H9 (cell line): ENCODE measurements at regions not wholly inside any gene's neighbourhood (a gene's known extent, or its start where the extent isn't known, plus 50 kb on each side); places are given as distances from the start of the nearest gene placed in this dataset.

ENCODE experiments used
- DNase-seq: peaks from one replicate; pipeline ENCODE4 v3.0.0-alpha.2; 2017
- H2AFZ ChIP-seq: one replicate; pipeline ENCODE4 v1.6.1; 2013; ENCODE audit warnings: mild to moderate bottlenecking, low read length, control low read depth, moderate library complexity
- H2AK5ac ChIP-seq: 2 replicates; pipeline ENCODE4 v1.6.1; 2013; ENCODE audit warnings: low read length, control low read depth, mixed read lengths; ENCODE audit not compliant: insufficient read length
- H2BK120ac ChIP-seq: one replicate; pipeline ENCODE4 v1.6.1; 2013; ENCODE audit warnings: low read depth, mild to moderate bottlenecking, low read length, control low read depth, inconsistent platforms; ENCODE audit not compliant: poor library complexity, severe bottlenecking
- H2BK12ac ChIP-seq: 2 replicates; pipeline ENCODE4 v1.6.1; 2013; ENCODE audit warnings: low read length, control low read depth, mixed read lengths, low read depth; ENCODE audit not compliant: insufficient read length
- H2BK15ac ChIP-seq: 2 replicates; pipeline ENCODE4 v1.6.1; 2013; ENCODE audit warnings: low read depth, low read length, control low read depth
- H2BK20ac ChIP-seq: one replicate; pipeline ENCODE4 v1.6.1; 2013; ENCODE audit warnings: low read depth, mild to moderate bottlenecking, low read length, control low read depth, inconsistent platforms; ENCODE audit not compliant: poor library complexity, severe bottlenecking
- H2BK5ac ChIP-seq: 2 replicates; pipeline ENCODE4 v1.6.1; 2013; ENCODE audit warnings: low read length, control low read depth, mixed read lengths; ENCODE audit not compliant: insufficient read length
- H3K14ac ChIP-seq: 2 replicates; pipeline ENCODE4 v1.6.1; 2013; ENCODE audit warnings: low read length, control low read depth; ENCODE audit not compliant: insufficient read depth
- H3K18ac ChIP-seq: 2 replicates; pipeline ENCODE4 v1.6.1; 2013; ENCODE audit warnings: low read depth, mild to moderate bottlenecking, mixed read lengths, low read length, control low read depth; ENCODE audit not compliant: insufficient read length
- H3K23ac ChIP-seq: 2 replicates; pipeline ENCODE4 v1.6.1; 2013; ENCODE audit warnings: low read length, control low read depth, mixed read lengths, low read depth; ENCODE audit not compliant: insufficient read length
- H3K23me2 ChIP-seq: 2 replicates; pipeline ENCODE4 v1.6.1; 2013; ENCODE audit warnings: low read depth, mild to moderate bottlenecking, mixed read lengths, low read length, control low read depth; ENCODE audit not compliant: insufficient read length, poor library complexity, severe bottlenecking
- H3K27ac ChIP-seq: 2 replicates; pipeline ENCODE4 v1.5.1; 2013; ENCODE audit warnings: low read length, control low read depth, mixed read lengths, low read depth; ENCODE audit not compliant: insufficient read length
- H3K27me3 ChIP-seq: 2 replicates; pipeline ENCODE4 v1.6.1; 2013; ENCODE audit warnings: low read length, control low read depth, inconsistent platforms; ENCODE audit not compliant: insufficient read depth
- H3K4ac ChIP-seq: 2 replicates; pipeline ENCODE4 v1.6.1; 2013; ENCODE audit warnings: low read depth, mild to moderate bottlenecking, control low read depth, inconsistent platforms, low read length, moderate library complexity
- H3K4me1 ChIP-seq: 2 replicates; pipeline ENCODE4 v1.6.1; 2013; ENCODE audit warnings: low read length, control low read depth, inconsistent platforms; ENCODE audit not compliant: insufficient read depth
- H3K4me2 ChIP-seq: 2 replicates; pipeline ENCODE4 v1.6.1; 2013; ENCODE audit warnings: low read length, control low read depth, mixed read lengths; ENCODE audit not compliant: insufficient read length, insufficient read depth
- H3K56ac ChIP-seq: 2 replicates; pipeline ENCODE4 v1.6.1; 2013; ENCODE audit warnings: low read depth, mild to moderate bottlenecking, mixed read lengths, low read length, control low read depth; ENCODE audit not compliant: insufficient read length
- H3K79me1 ChIP-seq: 2 replicates; pipeline ENCODE4 v1.6.1; 2013; ENCODE audit warnings: low read depth, mild to moderate bottlenecking, moderate library complexity, low read length, control low read depth, inconsistent platforms; ENCODE audit not compliant: insufficient read depth, poor library complexity, severe bottlenecking
- H3K79me2 ChIP-seq: 2 replicates; pipeline ENCODE4 v1.6.1; 2013; ENCODE audit warnings: low read length, control low read depth, inconsistent platforms; ENCODE audit not compliant: insufficient read depth
- H3K9ac ChIP-seq: 2 replicates; pipeline ENCODE4 v1.6.1; 2013; ENCODE audit warnings: low read length, control low read depth, mixed read lengths; ENCODE audit not compliant: insufficient read length; ENCODE audit errors: extremely low read depth
- H3K9me3 ChIP-seq: one replicate; pipeline ENCODE4 v1.6.1; 2013; ENCODE audit warnings: low read depth, low read length, inconsistent platforms; ENCODE audit not compliant: control insufficient read depth
- H3T11ph ChIP-seq: one replicate; pipeline ENCODE4 v1.6.1; 2013; ENCODE audit warnings: mild to moderate bottlenecking, low read length, control low read depth, inconsistent platforms
- H4K20me1 ChIP-seq: one replicate; pipeline ENCODE4 v1.6.1; 2013; ENCODE audit not compliant: control insufficient read depth, insufficient read length, insufficient read depth
- H4K5ac ChIP-seq: 2 replicates; pipeline ENCODE4 v1.6.1; 2013; ENCODE audit warnings: low read depth, mild to moderate bottlenecking, mixed read lengths, low read length, control low read depth; ENCODE audit not compliant: insufficient read length
- H4K8ac ChIP-seq: replicated peaks from 2 replicates; pipeline ENCODE4 v1.6.1; 2013; ENCODE audit warnings: low read length, control low read depth, mixed read lengths, low read depth; ENCODE audit not compliant: insufficient read length
- H4K91ac ChIP-seq: 2 replicates; pipeline ENCODE4 v1.6.1; 2013; ENCODE audit warnings: low read depth, mild to moderate bottlenecking, moderate library complexity, mixed read lengths, low read length, control low read depth; ENCODE audit not compliant: insufficient read length
- H3K27ac Mint-ChIP-seq, 3 experiments: 2 replicates in 2 of 3; 3 replicates in 1 of 3; pipeline ENCODE4 v1.8.0; 2020 to 2021; ENCODE audit warnings: mixed read lengths in 3 of 3, mild to moderate bottlenecking in 1 of 3, moderate library complexity in 1 of 3
- H3K27me3 Mint-ChIP-seq: 2 replicates; pipeline ENCODE4 v1.8.0; 2021; ENCODE audit warnings: low read depth, mild to moderate bottlenecking, moderate library complexity, mixed read lengths
- H3K36me3 Mint-ChIP-seq, 3 experiments: 2 replicates in 2 of 3; 3 replicates in 1 of 3; pipeline ENCODE4 v1.8.0; 2020 to 2021; ENCODE audit warnings: low read depth in 3 of 3, mixed read lengths in 3 of 3; ENCODE audit not compliant: insufficient read depth in 1 of 3
- H3K4me1 Mint-ChIP-seq, 2 experiments: 2 replicates each; pipeline ENCODE4 v1.8.0; 2020; ENCODE audit warnings: mixed read lengths in 2 of 2
- H3K4me3 Mint-ChIP-seq, 2 experiments: 2 replicates in 1 of 2; 3 replicates in 1 of 2; pipeline ENCODE4 v1.8.0; 2020 to 2021; ENCODE audit warnings: mild to moderate bottlenecking in 2 of 2, mixed read lengths in 2 of 2, moderate library complexity in 1 of 2
- H3K9me3 Mint-ChIP-seq, 2 experiments: 2 replicates in 1 of 2; 3 replicates in 1 of 2; pipeline ENCODE4 v1.8.0; 2020; ENCODE audit warnings: mild to moderate bottlenecking in 2 of 2, mixed read lengths in 2 of 2, moderate library complexity in 1 of 2
- CTCF ChIP-seq: fragments of 200-600 bp; sonication (generic); conservative IDR thresholded peaks from 3 replicates; pipeline ENCODE4 v1.8.0; 2021; ENCODE audit warnings: antibody characterized with exemption, mild to moderate bottlenecking
- WGBS: extraction: QIAGEN DNeasy Blood & Tissue Kit; methylation state at CpG from one replicate; pipeline ENCODE4 v1.1.7; 2013; ENCODE audit warnings: missing lambda C conversion rate, low lambda C conversion rate, mixed read lengths; ENCODE audit not compliant: insufficient read length; ENCODE audit errors: extremely low coverage; 5-methylcytosine and 5-hydroxymethylcytosine counted together

GRCh38 chr4:108369035-108369655 lies 200.4 kb upstream of the LEF1 start:
- Histone ChIP-seq H2BK5ac (no peak overlapping the region), H3T11ph (no peak overlapping the region), H3K4me1 (no peaks in the 10 kb centered on the region), H4K91ac (no peak overlapping the region), H4K20me1 (no peaks in the 10 kb centered on the region), H3K23me2 (no peaks in the 10 kb centered on the region), H3K4ac (no peak overlapping the region), H3K14ac (no peak overlapping the region), H3K9me3 (no peaks in the 10 kb centered on the region), H3K18ac (no peak overlapping the region), H3K4me2 (no peak overlapping the region), H3K79me1 (no peaks in the 10 kb centered on the region), H2AK5ac (no peak overlapping the region), H2BK120ac (no peak overlapping the region), H2BK20ac (no peak overlapping the region), H3K23ac (no peak overlapping the region), H4K5ac (no peak overlapping the region), H3K27me3 (no peaks in the 10 kb centered on the region), H2AFZ (no peak overlapping the region), H2BK15ac (no peak overlapping the region), H3K9ac (no peak overlapping the region), H4K8ac (no peak overlapping the region), H3K56ac (no peak overlapping the region), H3K79me2 (no peaks in the 10 kb centered on the region), H2BK12ac (no peak overlapping the region), H3K27ac (no peak overlapping the region)
- peaks cover 2% of the 10 kb centered on the region for H3K27me3 Mint-ChIP-seq
- no CpG with 5 or more reads among the region's 5 CpGs for WGBS
- H3K4me1 Mint-ChIP-seq: peaks cover 4 to 12% of the 10 kb centered on the region in 2 experiments; a peak in 2 of 4 replicates
- H3K27ac Mint-ChIP-seq: peak overlapping the region in 1 of 3 experiments; percentile 27; a peak in 1 of 7 replicates
- no peak overlapping the region for H3K4me3 Mint-ChIP-seq
- H3K9me3 Mint-ChIP-seq: no peaks in the 10 kb centered on the region
- no peak for DNase-seq
- no peaks in the 10 kb centered on the region for H3K36me3 Mint-ChIP-seq
- TF ChIP-seq CTCF: no peak
